ENCODE measurements at regions not wholly inside any gene's neighbourhood (a gene's known extent, or its start where the extent isn't known, plus 50 kb on each side); places are given as distances from the start of the nearest gene placed in this dataset.

DNA sequence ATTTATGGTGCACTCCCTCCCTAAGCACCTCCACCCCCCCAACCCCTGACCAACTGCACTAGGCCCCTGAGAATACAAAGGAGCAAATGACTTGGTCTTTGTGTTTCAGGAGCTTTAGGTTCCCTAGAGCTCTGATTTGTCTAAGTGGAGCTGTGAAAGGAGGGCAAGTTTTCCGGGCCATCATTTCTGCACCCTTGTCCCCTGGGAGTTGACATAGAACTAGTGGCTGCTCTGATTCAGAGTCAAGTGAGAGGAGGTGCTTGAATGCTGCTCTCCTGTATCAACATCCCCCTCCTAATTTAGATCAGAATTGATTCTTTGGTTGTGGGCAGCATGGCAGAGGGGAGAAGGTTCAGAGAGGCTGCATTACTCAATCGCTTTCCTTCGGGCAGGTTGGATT lies 391.6 kb downstream of the KCNRG start:
- ChIA-PET POLR2A (interaction anchor here (0.7 kb wide), 1 partner anchor 78 kb away, joined by 3 read pairs; no protein-coding TSS in a partner anchor), CTCF (no interaction called here)
- no peak overlapping the region for H3K4me3 Mint-ChIP-seq (ENCODE audit: unreplicated experiment)
- DNase-seq (ENCODE audit: unreplicated experiment): no peak
- intact Hi-C loops (cut with micrococcal nuclease): no loop called here
- H3K27ac Mint-ChIP-seq (ENCODE audit: low read depth, unreplicated experiment): no peak overlapping the region
- no peak for TF ChIP-seq CTCF (IDR thresholded peaks at IDR 0.05; ENCODE audit: unreplicated experiment)
- no peaks in the 10 kb centered on the region for H3K9me3 Mint-ChIP-seq (ENCODE audit: unreplicated experiment)
- peaks cover 22% of the 10 kb centered on the region for H3K4me1 Mint-ChIP-seq (ENCODE audit: insufficient read depth, unreplicated experiment)
- no TSS peak for BruUV-seq (replicated peaks)
- no peaks in the 10 kb centered on the region for H3K27me3 Mint-ChIP-seq (ENCODE audit: insufficient read depth, unreplicated experiment)
- H3K36me3 Mint-ChIP-seq (ENCODE audit: insufficient read depth, unreplicated experiment): no peaks in the 10 kb centered on the region

DNA sequence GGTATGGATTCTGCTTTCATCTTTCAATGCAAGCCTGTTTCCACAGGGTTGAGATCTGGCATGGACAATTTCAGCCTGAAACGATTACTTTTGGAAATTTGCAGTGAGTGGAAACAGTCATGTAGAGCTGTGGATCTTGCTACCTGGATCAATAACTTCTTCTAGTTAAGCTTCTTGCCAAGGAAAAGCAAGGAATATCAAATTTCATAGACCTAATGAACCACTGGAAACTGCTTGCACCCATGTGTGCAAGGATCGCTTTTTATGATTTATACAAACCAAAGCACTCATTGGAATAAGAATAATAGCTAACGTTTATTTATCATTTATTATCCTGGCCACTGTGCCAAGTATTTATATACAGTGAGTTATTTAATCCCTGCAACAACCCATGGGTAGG lies 392.8 kb downstream of the KCNRG start:
- H3K4me1 Mint-ChIP-seq (ENCODE audit: insufficient read depth, unreplicated experiment): peaks cover 14% of the 10 kb centered on the region
- intact Hi-C loops (cut with micrococcal nuclease): no loop called here
- H3K9me3 Mint-ChIP-seq (ENCODE audit: unreplicated experiment): no peaks in the 10 kb centered on the region
- POLR2A ChIA-PET: interaction anchor here (0.8 kb wide), 1 partner anchor 285 kb away, joined by 3 read pairs; no protein-coding TSS in a partner anchor
- H3K27me3 Mint-ChIP-seq (ENCODE audit: insufficient read depth, unreplicated experiment): no peaks in the 10 kb centered on the region
- CTCF ChIA-PET: no interaction called here
- H3K4me3 Mint-ChIP-seq (ENCODE audit: unreplicated experiment): no peak overlapping the region
- no peak for DNase-seq (ENCODE audit: unreplicated experiment)
- H3K36me3 Mint-ChIP-seq (ENCODE audit: insufficient read depth, unreplicated experiment): no peaks in the 10 kb centered on the region
- no peak for TF ChIP-seq CTCF (IDR thresholded peaks at IDR 0.05; ENCODE audit: unreplicated experiment)
- H3K27ac Mint-ChIP-seq (ENCODE audit: low read depth, unreplicated experiment): no peak overlapping the region
- BruUV-seq (replicated peaks): no TSS peak

DNA sequence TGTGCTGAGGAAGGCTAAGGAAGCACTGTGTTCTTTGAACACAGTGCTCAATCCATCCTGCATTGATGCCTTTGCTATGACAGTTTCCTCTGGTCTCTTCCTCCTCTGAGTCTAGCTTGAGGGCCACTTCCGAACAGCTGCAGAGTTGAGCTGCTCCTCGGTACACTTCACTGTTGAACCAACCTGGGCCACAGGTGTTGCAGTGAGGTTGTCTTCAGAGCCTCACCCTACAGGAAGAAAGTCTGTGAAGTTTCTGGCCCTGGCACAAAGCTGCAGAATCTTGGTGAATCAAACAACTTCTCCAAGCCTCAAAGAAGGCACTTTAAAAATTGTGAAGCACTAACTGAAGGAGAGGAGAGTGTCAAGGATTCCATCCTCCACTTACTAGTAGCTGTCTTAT lies 394.0 kb downstream of the KCNRG start:
- intact Hi-C loops (cut with micrococcal nuclease): no loop called here
- peaks cover under 1% of the 10 kb centered on the region for H3K9me3 Mint-ChIP-seq (ENCODE audit: unreplicated experiment)
- H3K36me3 Mint-ChIP-seq (ENCODE audit: insufficient read depth, unreplicated experiment): no peaks in the 10 kb centered on the region
- no peaks in the 10 kb centered on the region for H3K27me3 Mint-ChIP-seq (ENCODE audit: insufficient read depth, unreplicated experiment)
- DNase-seq (ENCODE audit: unreplicated experiment): no peak
- POLR2A ChIA-PET: interaction anchor here (0.7 kb wide), 1 partner anchor 43 kb away, joined by 3 read pairs; no protein-coding TSS in a partner anchor
- BruUV-seq (replicated peaks): no TSS peak
- no peak overlapping the region for H3K4me3 Mint-ChIP-seq (ENCODE audit: unreplicated experiment)
- CTCF ChIA-PET: interaction anchor here (0.7 kb wide), 1 partner anchor 10 kb away, joined by 3 read pairs; no protein-coding TSS in a partner anchor
- peaks cover 14% of the 10 kb centered on the region for H3K4me1 Mint-ChIP-seq (ENCODE audit: insufficient read depth, unreplicated experiment)
- no peak overlapping the region for H3K27ac Mint-ChIP-seq (ENCODE audit: low read depth, unreplicated experiment)
- TF ChIP-seq CTCF (IDR thresholded peaks at IDR 0.05; ENCODE audit: unreplicated experiment): no peak

DNA sequence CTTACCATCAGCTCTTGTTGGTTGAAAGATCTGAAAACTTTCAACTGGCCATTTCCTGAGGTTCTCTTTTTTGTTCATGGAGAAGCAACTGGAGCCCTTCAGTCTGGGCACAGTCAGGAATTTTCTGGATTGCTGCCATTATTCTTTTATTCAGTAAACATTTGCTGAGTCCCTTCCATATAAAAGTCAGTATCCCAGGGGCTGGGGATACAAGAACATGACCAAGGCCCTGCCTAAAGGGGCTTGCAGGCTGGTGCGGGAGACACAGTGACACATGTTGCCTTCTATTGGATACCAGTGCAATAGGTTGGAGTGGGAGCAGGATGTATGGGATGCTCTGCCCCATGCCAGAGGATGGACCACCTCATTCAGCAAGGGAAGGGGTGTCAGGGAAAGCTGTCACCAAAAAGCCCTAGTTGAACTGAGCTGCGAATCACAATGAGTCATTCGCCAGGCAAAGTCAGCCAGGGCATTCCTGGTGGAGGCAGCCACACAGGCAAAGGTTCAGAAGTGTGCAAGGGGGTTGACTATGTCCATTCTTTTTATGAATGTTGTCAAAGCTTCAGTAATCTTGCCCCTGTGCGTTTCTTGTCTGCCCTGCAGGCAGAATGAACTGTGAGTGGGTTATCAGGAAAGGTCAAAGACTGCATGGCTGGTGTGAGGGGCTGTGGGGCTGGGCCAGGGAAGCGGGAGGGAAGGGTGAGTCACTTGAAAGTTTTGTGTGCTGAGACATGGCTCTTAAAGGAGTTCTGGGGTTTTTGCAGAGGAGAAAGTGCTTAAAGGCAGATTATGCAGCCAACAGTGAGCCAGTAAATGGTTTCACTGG lies 395.9 kb downstream of the KCNRG start:
- H3K36me3 Mint-ChIP-seq (ENCODE audit: insufficient read depth, unreplicated experiment): peaks cover 4% of the 10 kb centered on the region
- peaks cover 14% of the 10 kb centered on the region for H3K4me1 Mint-ChIP-seq (ENCODE audit: insufficient read depth, unreplicated experiment)
- CTCF ChIA-PET: interaction anchor here (1.1 to 1.5 kb wide), 2 partner anchors 8 to 10 kb away, joined by 4 read pairs; no protein-coding TSS in a partner anchor
- peaks cover 12% of the 10 kb centered on the region for H3K9me3 Mint-ChIP-seq (ENCODE audit: unreplicated experiment)
- no TSS peak for BruUV-seq (replicated peaks)
- intact Hi-C loops (cut with micrococcal nuclease): no loop called here
- peak overlapping the region; percentile 85 for H3K27ac Mint-ChIP-seq (ENCODE audit: low read depth, unreplicated experiment)
- DNase-seq (ENCODE audit: unreplicated experiment): peak; percentile 80
- no peak for TF ChIP-seq CTCF (IDR thresholded peaks at IDR 0.05; ENCODE audit: unreplicated experiment)
- no peaks in the 10 kb centered on the region for H3K27me3 Mint-ChIP-seq (ENCODE audit: insufficient read depth, unreplicated experiment)
- POLR2A ChIA-PET: interaction anchor here (0.7 to 2.8 kb wide), 9 partner anchors 8 to 390 kb away, joined by 3 to 23 read pairs (median 3); no protein-coding TSS in a partner anchor
- H3K4me3 Mint-ChIP-seq (ENCODE audit: unreplicated experiment): peak overlapping the region; percentile 33
